Amygdala (tissue), 56 donors: ENCODE measurements at regions not wholly inside any gene's neighbourhood (a gene's known extent, or its start where the extent isn't known, plus 50 kb on each side); places are given as distances from the start of the nearest gene placed in this dataset.

Experiments
- DNase-seq, 56 donors: peaks; one replicate each; lab custom pipeline; 2025; lab: John Stamatoyannopoulos, UW

GRCh38 chr14:97283005-97283403, 485.8 kb downstream of the VRK1 start:
- no peak for DNase-seq

- DNase-seq: peak in 1 of 56 donors; percentile 20
Observed at GRCh38 chr14:97283426-97283825, 486.2 kb downstream of the VRK1 start.

- no peak for DNase-seq
Observed at GRCh38 chr14:97283841-97284240, 486.7 kb downstream of the VRK1 start.

- DNase-seq: no peak
Observed at GRCh38 chr14:97287956-97288355, 490.8 kb downstream of the VRK1 start.

GRCh38 chr14:97290065-97290464, 492.9 kb downstream of the VRK1 start:
- DNase-seq: no peak

GRCh38 chr14:97290977-97291376, 493.8 kb downstream of the VRK1 start:
- DNase-seq: no peak

- DNase-seq: no peak
Observed at GRCh38 chr14:97293659-97294058, 496.5 kb downstream of the VRK1 start.

GRCh38 chr14:97295108-97295710, 498.0 kb downstream of the VRK1 start:
- DNase-seq: no peak

- DNase-seq: no peak
Observed at GRCh38 chr14:97296176-97296575, 499.0 kb downstream of the VRK1 start.

- DNase-seq: no peak
Observed at GRCh38 chr14:97297100-97297499, 499.9 kb downstream of the VRK1 start.

GRCh38 chr14:97298331-97298730, 501.1 kb downstream of the VRK1 start:
- no peak for DNase-seq

- no peak for DNase-seq
Observed at GRCh38 chr14:97298736-97299135, 501.6 kb downstream of the VRK1 start.

GRCh38 chr14:97299661-97300060, 502.5 kb downstream of the VRK1 start:
- DNase-seq: no peak

- no peak for DNase-seq
Observed at GRCh38 chr14:97301931-97302559, 504.9 kb downstream of the VRK1 start.

- no peak for DNase-seq
Observed at GRCh38 chr14:97306133-97306759, 509.1 kb downstream of the VRK1 start.

GRCh38 chr14:97306760-97307246, 509.6 kb downstream of the VRK1 start:
- no peak for DNase-seq

GRCh38 chr14:97311411-97311810, 514.2 kb downstream of the VRK1 start:
- no peak for DNase-seq

- DNase-seq: no peak
Observed at GRCh38 chr14:97312910-97313309, 515.7 kb downstream of the VRK1 start.

- DNase-seq: no peak
Observed at GRCh38 chr14:97315790-97316189, 518.6 kb downstream of the VRK1 start.

GRCh38 chr14:97318380-97318779, 521.2 kb downstream of the VRK1 start:
- DNase-seq: no peak

- DNase-seq: no peak
Observed at GRCh38 chr14:97319691-97320090, 522.5 kb downstream of the VRK1 start.

GRCh38 chr14:97328743-97329142, 531.6 kb downstream of the VRK1 start:
- DNase-seq: no peak
